Neuron (in vitro differentiated cells): ENCODE measurements at regions not wholly inside any gene's neighbourhood (a gene's known extent, or its start where the extent isn't known, plus 50 kb on each side); places are given as distances from the start of the nearest gene placed in this dataset.

Experiments
- H2AFZ ChIP-seq: one replicate; pipeline ENCODE4 v1.6.1; 2013; ENCODE audit warnings: low read depth, mild to moderate bottlenecking, inconsistent platforms, low read length, moderate library complexity
- H3K27me3 ChIP-seq: one replicate; pipeline ENCODE4 v1.6.1; 2013; ENCODE audit warnings: low read length; ENCODE audit not compliant: insufficient read depth
- H3K36me3 ChIP-seq: one replicate; pipeline ENCODE4 v1.6.1; 2013; ENCODE audit warnings: low read length; ENCODE audit not compliant: insufficient read depth
- H3K4me1 ChIP-seq: one replicate; pipeline ENCODE4 v1.6.1; 2013; ENCODE audit warnings: low read length; ENCODE audit not compliant: insufficient read depth
- H3K4me3 ChIP-seq: 2 replicates; pipeline ENCODE4 v1.5.1; 2013; ENCODE audit warnings: mild to moderate bottlenecking, low read length, moderate library complexity
- H3K9me3 ChIP-seq: one replicate; pipeline ENCODE4 v1.6.1; 2013; ENCODE audit warnings: low read length

GRCh38 chr15:93283854-93284253 is 194.8 kb upstream of the RGMA start:
- Histone ChIP-seq H3K36me3 (no peaks in the 10 kb centered on the region), H3K9me3 (no peaks in the 10 kb centered on the region), H3K4me3 (no peak overlapping the region), H2AFZ (no peak overlapping the region), H3K4me1 (peaks cover 18% of the 10 kb centered on the region), H3K27me3 (no peaks in the 10 kb centered on the region)

DNA sequence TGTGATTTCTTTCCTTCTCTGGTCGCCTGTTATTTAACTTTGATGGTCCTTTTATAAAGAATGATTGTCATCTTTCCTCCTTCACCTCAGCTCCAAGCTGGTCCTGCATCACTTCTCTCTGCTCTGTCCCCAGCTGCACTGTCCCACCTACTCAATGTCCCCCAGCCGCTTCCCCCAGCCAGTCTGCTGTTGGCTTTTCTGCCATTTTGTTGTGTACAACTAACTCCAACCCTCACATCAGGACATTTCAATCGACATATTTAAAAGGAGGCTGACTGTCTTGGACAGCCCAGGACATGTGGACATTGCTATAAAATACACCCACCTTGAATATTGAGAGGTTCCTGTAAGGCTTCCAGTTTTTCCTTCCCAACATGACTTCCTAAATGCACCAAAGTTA is 193.8 kb upstream of the RGMA start:
- Histone ChIP-seq H3K27me3 (no peaks in the 10 kb centered on the region), H3K4me1 (peaks cover 21% of the 10 kb centered on the region), H3K36me3 (no peaks in the 10 kb centered on the region), H3K9me3 (no peaks in the 10 kb centered on the region), H2AFZ (no peak overlapping the region), H3K4me3 (no peak overlapping the region)

DNA sequence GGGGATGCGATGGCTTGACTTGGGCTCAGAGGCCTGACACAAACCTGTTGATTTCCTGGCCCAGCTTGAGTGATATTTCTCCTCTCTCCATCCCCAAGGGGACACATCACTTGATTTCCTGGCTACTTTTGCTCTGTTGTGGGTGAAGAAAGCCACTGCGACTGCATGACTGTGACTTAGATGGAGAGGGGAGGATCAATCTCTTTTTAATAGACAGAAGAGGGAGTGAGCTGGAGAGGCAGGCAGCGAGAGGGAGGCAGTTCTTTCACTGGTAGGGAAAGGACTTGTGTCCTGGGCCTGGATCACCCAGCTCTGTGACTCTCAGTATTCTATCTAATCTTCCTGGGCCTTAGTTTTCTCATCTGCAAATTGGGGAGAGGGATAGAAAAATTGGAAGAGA is 189.8 kb upstream of the RGMA start:
- peaks cover 8% of the 10 kb centered on the region for H3K9me3 ChIP-seq
- no peaks in the 10 kb centered on the region for H3K36me3 ChIP-seq
- H2AFZ ChIP-seq: no peak overlapping the region
- no peak overlapping the region for H3K4me3 ChIP-seq
- peaks cover 25% of the 10 kb centered on the region for H3K4me1 ChIP-seq
- no peaks in the 10 kb centered on the region for H3K27me3 ChIP-seq

GRCh38 chr15:93278006-93278405 is 189.0 kb upstream of the RGMA start:
- Histone ChIP-seq H3K4me3 (no peak overlapping the region), H3K27me3 (no peaks in the 10 kb centered on the region), H3K36me3 (no peaks in the 10 kb centered on the region), H2AFZ (no peak overlapping the region), H3K4me1 (peaks cover 25% of the 10 kb centered on the region), H3K9me3 (peaks cover 9% of the 10 kb centered on the region)

DNA sequence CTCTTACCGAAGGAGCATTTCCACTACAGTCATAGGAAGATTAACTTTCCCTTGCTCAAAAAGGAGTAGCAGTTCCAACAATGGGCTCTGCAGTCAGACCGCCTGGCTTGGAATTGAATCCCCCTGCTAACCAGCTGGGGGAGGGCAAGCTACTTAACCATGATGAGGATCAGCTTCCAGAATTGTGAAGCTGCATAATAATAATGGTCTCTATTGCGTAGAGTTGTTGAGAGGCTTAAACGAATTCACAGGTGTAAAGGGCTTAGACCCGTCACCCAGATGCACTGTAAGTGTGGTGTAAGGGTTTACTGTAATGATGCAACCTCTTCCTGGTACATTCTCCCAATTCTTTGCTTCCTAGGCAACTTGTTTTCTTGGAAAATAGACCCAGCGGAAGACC is 185.2 kb upstream of the RGMA start:
- H3K9me3 ChIP-seq: peaks cover 19% of the 10 kb centered on the region
- H3K4me1 ChIP-seq: peaks cover 13% of the 10 kb centered on the region

GRCh38 chr15:93271871-93272270 is 182.9 kb upstream of the RGMA start:
- Histone ChIP-seq H3K4me3 (no peak overlapping the region), H3K9me3 (peaks cover 20% of the 10 kb centered on the region), H3K27me3 (no peaks in the 10 kb centered on the region), H3K36me3 (no peaks in the 10 kb centered on the region), H3K4me1 (peaks cover 9% of the 10 kb centered on the region), H2AFZ (no peak overlapping the region)

More for the DNA sequence above, 185.2 kb upstream of the RGMA start:
- Histone ChIP-seq H3K36me3 (no peaks in the 10 kb centered on the region), H3K27me3 (no peaks in the 10 kb centered on the region), H2AFZ (no peak overlapping the region), H3K4me3 (no peak overlapping the region)

GRCh38 chr15:93270937-93271467 is 182.0 kb upstream of the RGMA start:
- Histone ChIP-seq H3K36me3 (no peaks in the 10 kb centered on the region), H3K27me3 (no peaks in the 10 kb centered on the region), H3K9me3 (peaks cover 24% of the 10 kb centered on the region), H2AFZ (no peak overlapping the region), H3K4me3 (no peak overlapping the region), H3K4me1 (peaks cover 9% of the 10 kb centered on the region)

DNA sequence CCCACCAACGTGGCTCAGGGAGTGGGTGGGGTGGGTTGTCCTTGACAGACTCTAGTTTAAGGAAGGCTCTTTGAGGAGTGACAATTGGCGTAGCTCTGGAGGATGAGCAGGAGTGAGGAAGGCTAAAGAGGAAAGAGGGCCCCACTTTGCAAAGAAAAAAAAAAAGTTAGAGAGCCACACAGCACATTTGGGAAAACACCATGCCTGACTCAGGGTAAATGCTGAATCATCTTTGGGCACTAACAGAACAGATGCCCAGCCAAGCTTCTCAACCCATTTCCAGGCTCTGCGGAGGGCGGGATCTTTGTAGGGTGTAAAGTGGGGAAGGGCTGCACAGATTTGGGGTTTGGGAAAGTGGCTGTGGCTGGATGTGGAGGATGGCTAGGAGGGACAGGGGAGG is 179.1 kb upstream of the RGMA start:
- no peak overlapping the region for H2AFZ ChIP-seq
- H3K36me3 ChIP-seq: no peaks in the 10 kb centered on the region
- H3K4me3 ChIP-seq: no peak overlapping the region
- H3K9me3 ChIP-seq: peaks cover 23% of the 10 kb centered on the region
- peaks cover 4% of the 10 kb centered on the region for H3K4me1 ChIP-seq
- H3K27me3 ChIP-seq: no peaks in the 10 kb centered on the region

DNA sequence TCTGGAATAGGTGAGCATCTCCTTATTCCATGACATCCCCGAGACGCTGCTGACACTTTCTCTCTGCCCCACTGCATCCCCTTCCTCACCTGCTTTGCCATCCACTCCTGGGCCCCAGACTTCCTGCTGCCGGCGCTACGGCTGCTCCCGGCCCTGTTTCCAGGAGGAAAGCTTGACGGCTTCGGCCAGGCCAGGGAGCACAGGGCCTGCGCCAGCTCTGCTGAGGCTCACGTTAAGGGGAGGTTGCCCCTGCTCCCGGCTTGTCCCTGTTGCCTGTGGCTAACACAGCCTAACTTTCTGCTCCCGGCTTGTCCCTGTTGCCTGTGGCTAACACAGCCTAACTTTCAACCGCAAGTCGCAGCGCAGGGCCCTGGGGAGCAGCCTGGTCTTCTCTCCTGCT is 177.3 kb upstream of the RGMA start:
- peaks cover 22% of the 10 kb centered on the region for H3K9me3 ChIP-seq

DNA sequence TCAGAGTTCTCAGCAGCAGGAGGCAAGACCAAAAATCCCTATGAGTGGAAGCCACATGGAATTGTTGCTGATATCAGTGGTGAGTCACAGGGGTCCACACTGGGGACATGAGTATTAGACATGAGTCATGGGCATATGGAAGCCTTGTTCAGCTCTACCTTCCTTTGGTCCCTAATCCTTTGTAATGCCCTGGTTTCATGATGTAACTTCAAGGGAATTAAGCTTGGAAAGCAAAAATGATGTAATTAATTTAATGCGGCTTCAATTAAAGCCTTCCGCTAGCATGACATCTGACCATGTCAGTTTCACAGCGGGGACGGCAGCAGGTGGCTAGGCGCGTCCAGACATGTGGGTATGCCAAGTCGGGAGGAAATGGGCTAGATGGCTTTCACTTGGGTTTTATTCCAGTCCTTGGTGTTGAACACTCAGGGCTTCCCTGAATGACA is 176.1 kb upstream of the RGMA start:
- Histone ChIP-seq H2AFZ (no peak overlapping the region), H3K9me3 (peaks cover 20% of the 10 kb centered on the region), H3K4me3 (no peak overlapping the region)

More for the DNA sequence above, 177.3 kb upstream of the RGMA start:
- H3K4me3 ChIP-seq: no peak overlapping the region
- H2AFZ ChIP-seq: no peak overlapping the region
- H3K4me1 ChIP-seq: peaks cover 4% of the 10 kb centered on the region
- H3K36me3 ChIP-seq: no peaks in the 10 kb centered on the region
- no peaks in the 10 kb centered on the region for H3K27me3 ChIP-seq

GRCh38 chr15:93261845-93262244 is 172.8 kb upstream of the RGMA start:
- no peak overlapping the region for H2AFZ ChIP-seq
- H3K4me1 ChIP-seq: no peaks in the 10 kb centered on the region
- H3K9me3 ChIP-seq: peaks cover 10% of the 10 kb centered on the region
- no peaks in the 10 kb centered on the region for H3K27me3 ChIP-seq
- H3K36me3 ChIP-seq: no peaks in the 10 kb centered on the region
- H3K4me3 ChIP-seq: no peak overlapping the region

More for the DNA sequence above, 176.1 kb upstream of the RGMA start:
- Histone ChIP-seq H3K27me3 (no peaks in the 10 kb centered on the region), H3K36me3 (no peaks in the 10 kb centered on the region), H3K4me1 (no peaks in the 10 kb centered on the region)

GRCh38 chr15:93257920-93258319 is 168.9 kb upstream of the RGMA start:
- peaks cover 2% of the 10 kb centered on the region for H3K9me3 ChIP-seq
- H3K27me3 ChIP-seq: no peaks in the 10 kb centered on the region
- no peak overlapping the region for H3K4me3 ChIP-seq
- no peaks in the 10 kb centered on the region for H3K36me3 ChIP-seq
- H2AFZ ChIP-seq: no peak overlapping the region
- H3K4me1 ChIP-seq: no peaks in the 10 kb centered on the region

DNA sequence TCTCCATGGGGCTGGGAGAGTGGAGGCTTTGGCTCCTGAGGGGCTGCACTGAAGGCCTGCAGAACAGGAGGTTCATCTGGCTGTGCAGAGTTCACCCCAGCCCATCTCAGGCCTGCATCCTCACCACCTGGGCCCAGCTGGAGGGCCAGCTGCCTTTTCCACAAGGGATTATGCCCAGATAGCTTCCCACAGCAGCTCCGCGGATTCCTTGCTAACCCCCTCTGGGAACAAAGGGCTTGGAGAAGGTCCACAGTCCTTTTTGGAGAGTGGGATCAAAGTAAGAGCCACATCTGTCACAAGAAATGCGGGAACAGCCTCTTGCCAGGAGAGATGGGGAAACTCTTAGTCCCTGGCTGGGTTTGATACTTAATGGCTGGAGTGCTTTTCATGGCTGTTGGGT is 164.7 kb upstream of the RGMA start:
- no peak overlapping the region for H3K4me3 ChIP-seq
- H3K36me3 ChIP-seq: no peaks in the 10 kb centered on the region
- H3K27me3 ChIP-seq: no peaks in the 10 kb centered on the region
- H3K9me3 ChIP-seq: peaks cover 3% of the 10 kb centered on the region
- no peaks in the 10 kb centered on the region for H3K4me1 ChIP-seq
- H2AFZ ChIP-seq: no peak overlapping the region

- Histone ChIP-seq H2AFZ (no peak overlapping the region), H3K4me1 (no peaks in the 10 kb centered on the region), H3K4me3 (no peak overlapping the region), H3K27me3 (no peaks in the 10 kb centered on the region), H3K36me3 (no peaks in the 10 kb centered on the region), H3K9me3 (peaks cover 3% of the 10 kb centered on the region)
These were observed 163.8 kb upstream of the RGMA start for GRCh38 chr15:93252780-93253179.
